PFSK-1 (cell line): ENCODE measurements at regions not wholly inside any gene's neighbourhood (a gene's known extent, or its start where the extent isn't known, plus 50 kb on each side); places are given as distances from the start of the nearest gene placed in this dataset.

Experiments
- FOXP2 ChIP-seq: optimal IDR thresholded peaks from 2 replicates; pipeline ENCODE3; 2011; ENCODE audit warnings: borderline replicate concordance, control low read depth, inconsistent platforms; ENCODE audit not compliant: insufficient read depth; ENCODE audit errors: extremely low read length, extremely low read depth
- POLR2AphosphoS5 ChIP-seq: IDR thresholded peaks from 2 replicates; pipeline ENCODE4 v1.6.1; 2012; ENCODE audit warnings: low read depth, mild to moderate bottlenecking, control low read depth, low read length, moderate library complexity
- SIN3A ChIP-seq: IDR thresholded peaks from 2 replicates; pipeline ENCODE4 v1.6.1; 2012; ENCODE audit warnings: mild to moderate bottlenecking, low read length, moderate library complexity, borderline replicate concordance; ENCODE audit not compliant: insufficient read depth
- TAF1 ChIP-seq: IDR thresholded peaks from 2 replicates; pipeline ENCODE4 v1.6.1; 2012; ENCODE audit warnings: low read length, control low read depth, borderline replicate concordance; ENCODE audit not compliant: insufficient read depth
- TF ChIP-seq, protein P1 (sequence below), 2 experiments: IDR thresholded peaks; 2 replicates each; pipeline versions ENCODE4 v1.6.1 to v1.8.0; 2011 to 2012; ENCODE audit warnings: low read depth in 2 of 2, low read length in 2 of 2, control low read depth in 1 of 2, inconsistent platforms in 1 of 2, mild to moderate bottlenecking in 1 of 2, moderate library complexity in 1 of 2; ENCODE audit not compliant: insufficient read depth in 1 of 2

- TF ChIP-seq FOXP2 (no peak), TAF1 (no peak)
Observed at GRCh38 chr2:10226038-10226724, 76.5 kb upstream of the HPCAL1 start.

DNA sequence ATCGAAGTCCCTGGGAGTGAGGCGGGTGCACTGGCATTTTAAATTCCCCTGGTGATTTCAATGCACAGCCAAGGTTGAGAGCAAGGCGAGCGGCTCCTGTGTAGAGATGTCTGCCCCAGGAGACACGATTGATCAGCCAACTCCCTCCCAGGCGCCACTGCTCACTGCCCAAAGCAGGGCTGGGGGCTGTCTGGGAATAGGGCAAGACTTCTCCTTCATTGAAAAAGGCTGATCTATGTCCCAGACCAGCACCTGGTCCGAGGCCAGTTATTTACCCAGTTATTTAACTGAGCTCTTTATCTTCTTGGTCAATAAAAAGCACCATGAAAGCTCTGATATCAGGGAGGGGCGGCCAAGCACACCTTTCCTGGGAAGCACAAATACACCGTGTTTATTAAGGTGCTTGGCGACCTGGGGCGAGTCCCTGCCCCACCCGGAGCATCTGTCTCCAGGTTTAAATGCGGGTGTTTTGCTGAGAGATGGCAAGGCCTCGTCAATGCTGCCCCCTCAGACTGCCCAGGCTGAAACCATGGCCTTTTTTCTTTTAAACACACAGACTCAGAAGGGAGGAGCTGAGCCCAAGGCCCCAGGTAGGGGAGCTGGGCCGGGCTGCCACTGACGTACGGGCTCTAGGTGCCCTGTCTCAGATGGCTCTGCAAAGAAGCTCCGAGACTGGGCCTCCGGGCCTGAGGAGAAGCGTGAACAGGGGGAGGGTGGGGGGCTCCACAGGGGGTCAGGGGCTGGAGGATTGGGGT is 73.9 kb upstream of the HPCAL1 start:
- TF ChIP-seq POLR2AphosphoS5 (no peak), TAF1 (no peak), FOXP2 (no peak), SIN3A (no peak)
- TF ChIP-seq, protein P1, sequence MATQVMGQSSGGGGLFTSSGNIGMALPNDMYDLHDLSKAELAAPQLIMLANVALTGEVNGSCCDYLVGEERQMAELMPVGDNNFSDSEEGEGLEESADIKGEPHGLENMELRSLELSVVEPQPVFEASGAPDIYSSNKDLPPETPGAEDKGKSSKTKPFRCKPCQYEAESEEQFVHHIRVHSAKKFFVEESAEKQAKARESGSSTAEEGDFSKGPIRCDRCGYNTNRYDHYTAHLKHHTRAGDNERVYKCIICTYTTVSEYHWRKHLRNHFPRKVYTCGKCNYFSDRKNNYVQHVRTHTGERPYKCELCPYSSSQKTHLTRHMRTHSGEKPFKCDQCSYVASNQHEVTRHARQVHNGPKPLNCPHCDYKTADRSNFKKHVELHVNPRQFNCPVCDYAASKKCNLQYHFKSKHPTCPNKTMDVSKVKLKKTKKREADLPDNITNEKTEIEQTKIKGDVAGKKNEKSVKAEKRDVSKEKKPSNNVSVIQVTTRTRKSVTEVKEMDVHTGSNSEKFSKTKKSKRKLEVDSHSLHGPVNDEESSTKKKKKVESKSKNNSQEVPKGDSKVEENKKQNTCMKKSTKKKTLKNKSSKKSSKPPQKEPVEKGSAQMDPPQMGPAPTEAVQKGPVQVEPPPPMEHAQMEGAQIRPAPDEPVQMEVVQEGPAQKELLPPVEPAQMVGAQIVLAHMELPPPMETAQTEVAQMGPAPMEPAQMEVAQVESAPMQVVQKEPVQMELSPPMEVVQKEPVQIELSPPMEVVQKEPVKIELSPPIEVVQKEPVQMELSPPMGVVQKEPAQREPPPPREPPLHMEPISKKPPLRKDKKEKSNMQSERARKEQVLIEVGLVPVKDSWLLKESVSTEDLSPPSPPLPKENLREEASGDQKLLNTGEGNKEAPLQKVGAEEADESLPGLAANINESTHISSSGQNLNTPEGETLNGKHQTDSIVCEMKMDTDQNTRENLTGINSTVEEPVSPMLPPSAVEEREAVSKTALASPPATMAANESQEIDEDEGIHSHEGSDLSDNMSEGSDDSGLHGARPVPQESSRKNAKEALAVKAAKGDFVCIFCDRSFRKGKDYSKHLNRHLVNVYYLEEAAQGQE (IDR thresholded peaks at IDR 0.05; ENCODE audit: insufficient read depth in 1 of 2, low read depth in 2 of 2, low read length in 2 of 2): no peak

GRCh38 chr2:10229462-10230099 is 73.1 kb upstream of the HPCAL1 start:
- TF ChIP-seq POLR2AphosphoS5: no peak

DNA sequence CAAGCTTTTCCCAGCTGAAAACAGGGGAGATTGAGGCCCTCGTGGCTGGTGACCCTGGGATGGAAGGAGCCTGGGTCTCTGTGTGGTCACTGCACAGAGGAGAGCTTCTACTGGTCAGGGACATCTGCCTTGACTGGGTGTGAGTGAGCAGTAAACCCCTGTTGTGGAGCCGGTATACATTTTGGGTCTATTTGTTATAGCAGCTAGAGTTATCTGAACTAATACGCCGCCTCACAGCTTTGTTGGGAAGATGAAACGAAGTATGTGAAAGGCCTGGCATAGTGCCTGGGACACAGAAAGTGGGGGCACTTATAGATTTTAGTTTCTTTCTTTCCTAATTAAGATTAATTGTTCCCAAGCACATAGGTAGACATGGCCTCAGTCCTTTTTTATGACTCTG is 72.2 kb upstream of the HPCAL1 start:
- TF ChIP-seq POLR2AphosphoS5: no peak
- TF ChIP-seq, protein P1 (IDR thresholded peaks at IDR 0.05; ENCODE audit: insufficient read depth in 1 of 2, low read depth in 2 of 2, low read length in 2 of 2): no peak
- no peak for TF ChIP-seq TAF1
- TF ChIP-seq FOXP2: no peak
- no peak for TF ChIP-seq SIN3A

DNA sequence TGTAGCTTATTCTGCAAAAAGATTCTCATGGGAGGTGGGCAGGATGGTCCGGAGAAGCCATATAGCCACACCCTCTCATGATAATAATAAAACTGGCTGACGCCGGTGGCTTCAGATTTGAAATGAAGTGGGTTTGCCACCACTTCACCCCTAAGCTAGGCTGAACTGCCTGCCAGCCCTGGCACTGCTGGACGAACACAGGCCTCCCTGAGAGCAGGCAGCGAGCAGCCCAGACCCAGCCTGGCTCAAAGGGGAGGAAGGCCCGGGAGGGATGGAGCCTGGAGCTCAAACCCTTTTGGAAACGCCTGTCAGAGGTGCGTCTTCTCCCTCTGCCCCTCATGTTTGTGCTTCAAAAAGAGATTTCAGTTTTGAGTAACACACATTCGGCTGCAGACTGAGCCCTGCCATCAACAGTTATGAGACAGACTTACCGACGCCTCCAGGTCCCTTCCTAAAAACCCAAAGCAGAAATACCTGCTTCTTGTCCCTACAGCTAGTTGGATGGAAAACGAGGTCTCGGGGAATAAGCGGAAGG is 71.1 kb upstream of the HPCAL1 start:
- TF ChIP-seq TAF1: no peak
- no peak for TF ChIP-seq FOXP2
- TF ChIP-seq POLR2AphosphoS5: no peak
- TF ChIP-seq SIN3A: no peak
- TF ChIP-seq, protein P1 (IDR thresholded peaks at IDR 0.05; ENCODE audit: insufficient read depth in 1 of 2, low read depth in 2 of 2, low read length in 2 of 2): no peak
